CD4-positive, alpha-beta T cell treated with Interleukin-6 at 100 ng/mL for 8 hours (primary cell): ENCODE measurements at regions not wholly inside any gene's neighbourhood (a gene's known extent, or its start where the extent isn't known, plus 50 kb on each side); places are given as distances from the start of the nearest gene placed in this dataset.
"Not testable (repeated sequence)": the region's sequence is repeated elsewhere in the genome, so short reads cannot be mapped to it uniquely, and the experiment has no call there.

Experiments used
- DNase-seq: peaks from one replicate; pipeline ENCODE4 v3.0.0-alpha.2; 2020; ENCODE audit warnings: mixed read lengths, low spot score

GRCh38 chr4:162943263-162943662 lies 223.4 kb downstream of the NAF1 start:
- no peak for DNase-seq

DNA sequence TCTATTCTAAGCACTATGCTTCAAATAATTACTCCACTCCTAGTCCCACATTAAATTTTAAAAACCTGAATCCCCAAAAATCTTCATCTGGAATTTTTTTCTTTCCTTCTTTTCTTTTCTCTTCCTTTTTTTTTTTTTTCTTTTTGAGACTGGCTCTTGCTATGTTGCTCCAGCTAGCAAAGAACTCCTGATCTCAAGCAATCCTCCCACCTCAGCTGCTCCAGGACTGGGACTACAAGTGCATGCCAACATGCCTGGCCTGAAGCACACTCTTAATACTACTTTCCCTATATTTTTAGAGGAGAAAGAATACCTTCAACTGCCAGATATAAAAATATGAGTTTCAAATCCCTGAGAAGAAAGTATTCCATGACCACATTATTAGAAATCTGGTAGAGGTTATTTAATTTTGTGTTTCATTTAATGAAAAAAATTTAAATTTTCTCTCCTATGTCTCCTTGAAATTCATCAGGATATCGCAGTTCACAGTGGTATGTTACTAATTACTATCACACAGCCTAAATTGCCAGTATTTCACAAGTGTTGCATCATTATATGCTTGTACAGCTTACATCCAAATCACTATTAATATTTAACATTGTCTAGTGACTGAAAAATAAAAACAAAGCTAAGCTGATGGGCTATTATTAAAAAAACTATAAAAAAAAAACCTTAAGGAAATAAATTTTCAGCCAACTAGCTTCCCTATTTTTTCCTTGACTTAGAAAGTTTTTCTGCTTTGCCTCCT lies 227.8 kb downstream of the NAF1 start:
- no peak for DNase-seq

- no peak for DNase-seq
Measured at GRCh38 chr4:162935214-162935613, 231.5 kb downstream of the NAF1 start.

- DNase-seq: no peak
Measured at GRCh38 chr4:162931286-162931685, 235.4 kb downstream of the NAF1 start.

- no peak for DNase-seq
Measured at GRCh38 chr4:162921178-162921785, 245.4 kb downstream of the NAF1 start.

- DNase-seq: no peak
Measured at GRCh38 chr4:162920649-162921048, 246.0 kb downstream of the NAF1 start.

- DNase-seq: no peak
Measured at GRCh38 chr4:162912482-162912881, 254.2 kb downstream of the NAF1 start.

DNA sequence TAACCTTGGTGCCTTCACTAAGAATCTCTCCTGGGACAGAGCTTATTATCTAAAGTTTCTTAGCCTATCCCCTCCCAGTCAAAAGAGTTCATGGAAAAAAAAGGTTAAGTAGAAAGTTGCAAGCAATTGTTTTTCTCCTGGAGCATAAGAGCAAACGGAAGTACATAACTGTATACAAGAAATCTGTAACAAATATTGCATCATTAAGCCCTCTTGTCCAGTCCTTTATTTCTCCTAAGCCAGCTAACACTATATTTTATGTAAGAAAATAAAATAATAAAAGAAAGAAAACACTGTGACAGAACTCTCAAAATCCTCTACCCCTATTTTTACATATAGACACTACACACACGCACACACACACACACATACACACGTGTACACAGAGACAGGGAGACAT lies 255.3 kb downstream of the NAF1 start:
- DNase-seq: no peak

GRCh38 chr4:162909952-162910351 lies 256.7 kb downstream of the NAF1 start:
- DNase-seq: no peak

GRCh38 chr4:162894387-162894786 lies 272.3 kb downstream of the NAF1 start:
- DNase-seq: no peak

- DNase-seq: no peak
Measured at GRCh38 chr4:162891788-162892707, 274.6 kb downstream of the NAF1 start.

- DNase-seq: no peak
Measured at GRCh38 chr4:162878096-162878495, 288.6 kb downstream of the NAF1 start.

GRCh38 chr4:162874748-162875147 lies 291.9 kb downstream of the NAF1 start:
- DNase-seq: no peak

- DNase-seq: no peak
Measured at GRCh38 chr4:162871990-162872389, 294.7 kb downstream of the NAF1 start.

DNA sequence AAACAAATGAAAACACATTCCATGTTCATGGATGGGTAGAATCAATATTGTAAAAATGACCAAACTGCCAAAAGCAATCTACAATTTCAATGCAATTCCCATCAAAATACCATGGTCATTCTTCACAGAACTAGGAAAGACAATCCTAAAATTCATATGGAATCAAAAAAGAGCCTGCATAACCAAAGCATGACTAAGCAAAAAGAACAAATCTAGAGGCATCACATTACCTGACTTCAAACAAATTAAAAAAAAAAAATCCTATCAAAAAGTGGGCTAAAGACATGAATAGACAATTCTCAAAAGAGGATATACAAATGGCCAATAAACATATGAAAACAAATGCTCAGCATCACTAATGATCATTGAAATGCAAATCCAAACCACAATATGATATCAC lies 297.5 kb downstream of the NAF1 start:
- DNase-seq: no peak

GRCh38 chr4:162866565-162866964 lies 300.1 kb downstream of the NAF1 start:
- DNase-seq: no peak

DNA sequence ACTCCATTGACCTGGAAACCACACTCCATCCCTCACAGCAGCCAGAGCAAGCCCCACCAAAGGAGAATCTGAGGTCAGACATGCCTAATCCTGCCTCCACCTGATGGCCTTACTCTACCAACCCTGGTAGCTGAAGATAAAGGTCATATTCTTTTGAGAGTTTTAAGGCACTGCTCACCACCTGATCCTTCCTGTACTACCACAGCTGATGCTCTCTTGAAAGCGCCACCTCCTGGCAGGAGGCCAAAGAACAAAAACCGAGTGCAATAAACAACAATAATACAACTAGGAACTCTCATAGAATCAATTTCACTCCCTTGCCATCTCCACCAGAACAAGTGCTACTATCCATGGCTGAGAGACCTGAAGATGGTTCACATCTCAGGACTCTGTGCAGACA lies 301.6 kb downstream of the NAF1 start:
- no peak for DNase-seq

DNA sequence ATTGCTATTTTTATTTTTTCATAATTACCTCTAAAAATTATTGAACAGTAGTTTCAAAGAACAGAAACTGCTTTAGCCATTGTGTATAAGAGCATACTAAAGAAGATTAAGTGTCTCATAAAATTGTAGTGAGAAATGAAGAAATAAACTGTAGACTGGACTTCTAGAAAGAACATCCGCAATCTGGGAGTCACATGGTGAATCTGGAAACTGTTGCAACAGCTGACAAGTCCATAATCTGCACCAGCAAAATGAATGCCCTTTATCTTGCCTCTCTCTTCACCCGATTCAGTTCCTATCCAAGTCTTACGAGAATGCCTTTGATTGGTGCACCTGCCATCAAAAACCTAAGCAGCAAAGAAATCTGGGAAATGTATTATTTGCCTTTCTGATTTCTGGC lies 312.9 kb downstream of the NAF1 start:
- DNase-seq: no peak

DNA sequence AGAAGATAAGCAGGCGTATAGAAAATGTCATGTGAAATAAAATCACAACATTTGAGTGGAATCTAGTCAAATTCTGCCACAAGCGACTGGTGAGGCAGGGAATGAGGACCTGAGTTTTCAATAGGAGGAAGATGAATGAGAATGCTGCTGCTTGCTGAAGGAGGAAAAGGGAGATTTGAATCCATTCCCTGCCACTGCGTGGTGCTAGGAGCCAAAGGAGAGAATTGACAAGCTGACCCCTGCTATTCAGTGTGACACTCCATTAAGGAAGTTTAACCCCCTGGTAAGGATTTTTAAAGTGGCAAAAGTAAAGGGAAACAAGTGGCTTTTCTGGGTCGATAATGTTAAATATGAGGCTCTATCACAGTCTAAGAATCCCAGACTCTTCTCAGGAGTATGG lies 314.0 kb downstream of the NAF1 start:
- DNase-seq: no peak

DNA sequence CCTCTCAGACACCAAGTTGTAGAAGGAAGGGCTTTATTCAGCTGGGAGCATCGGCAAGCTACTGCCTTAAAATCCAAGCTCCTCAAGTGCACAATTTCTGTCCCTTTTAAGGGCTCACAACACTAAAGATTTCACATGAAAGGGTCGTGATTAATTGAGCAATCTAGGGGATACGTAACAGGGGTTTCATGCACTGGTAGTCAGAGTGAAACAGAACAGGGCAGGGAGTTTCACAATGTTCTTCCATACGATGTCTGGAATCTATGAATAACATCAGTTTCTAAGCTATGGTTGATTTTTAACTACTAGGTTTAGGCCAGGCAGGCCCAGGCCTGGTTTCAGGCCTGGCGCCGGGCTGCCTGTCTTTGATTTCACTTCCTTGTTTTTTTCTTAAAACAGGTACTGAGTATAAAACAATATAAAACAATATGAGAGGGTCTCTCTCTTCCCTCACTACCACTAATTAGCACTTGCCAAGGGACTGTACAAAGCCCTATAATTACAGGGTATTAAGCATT lies 315.4 kb downstream of the NAF1 start:
- not testable (repeated sequence) for DNase-seq

GRCh38 chr4:162849937-162850336 lies 316.8 kb downstream of the NAF1 start:
- no peak for DNase-seq

GRCh38 chr4:162847945-162848549 lies 318.6 kb downstream of the NAF1 start:
- no peak for DNase-seq
